Pancreas (tissue), 10 donors: ENCODE measurements at regions not wholly inside any gene's neighbourhood (a gene's known extent, or its start where the extent isn't known, plus 50 kb on each side); places are given as distances from the start of the nearest gene placed in this dataset.

ENCODE experiments used
- ATAC-seq, 4 donors: fragments of 200-7000 bp; cut with Tn5 transposase; one replicate each; pipeline versions ENCODE4 v1.8.0 to v1.9.1; 2020; ENCODE audit warnings: mild to moderate bottlenecking in 4 of 4, moderate library complexity in 4 of 4
- DNase-seq, 6 donors: peaks; one replicate each; pipeline ENCODE4 v3.0.0-alpha.2; 2020
- FAIRE-seq: peaks from 2 replicates; lab custom pipeline; 2012; peaks lifted over from hg19 to GRCh38; lab: Jason Lieb, UNC
- H3K27ac ChIP-seq, 4 donors: fragments of 200-600 bp; sonication (generic); 1 replicate in 3 of 4; 2 replicates in 1 of 4; pipeline versions ENCODE4 v1.5.0 to v1.8.0; 2020
- H3K27me3 ChIP-seq, 4 donors: fragments of 200-600 bp; one replicate each; pipeline ENCODE4 v1.8.0; 2021
- H3K36me3 ChIP-seq, 3 donors: fragments of 200-600 bp; sonication (generic) in 1 of 3; one replicate each; pipeline versions ENCODE4 v1.5.0 to v1.8.0; 2020 to 2021
- H3K4me1 ChIP-seq, 3 donors: fragments of 200-600 bp; one replicate each; pipeline ENCODE4 v1.8.0; 2021
- H3K4me3 ChIP-seq, 4 donors: fragments of 200-600 bp; sonication (generic) in 2 of 4; one replicate each; pipeline versions ENCODE4 v1.5.0 to v1.8.0; 2020 to 2021
- H3K9me3 ChIP-seq, 4 donors: fragments of 200-600 bp; one replicate each; pipeline ENCODE4 v1.8.0; 2021
- WGBS, 2 donors: extraction: QIAGEN DNeasy Blood & Tissue Kit; methylation state at CpG; one replicate each; pipeline ENCODE4 v1.1.7; 2013; 5-methylcytosine and 5-hydroxymethylcytosine counted together
- intact Hi-C, 3 donors: fragments of 100-400 bp; cut with DNase I; formaldehyde crosslinking; loops; one replicate each; pipeline versions ENCODE4 v1.11.1 to v1.14.2; 2022
- TF ChIP-seq, protein P1 (sequence below), 4 donors: fragments of 200-600 bp; sonication (generic) in 3 of 4; IDR thresholded peaks; one replicate each; pipeline versions ENCODE4 v1.5.0 to v1.8.0; 2021; ENCODE audit warnings: antibody characterized with exemption in 4 of 4
- donor health status: healthy with polysubstance abuse.
- donor health status: DM: no; HTN: no; CAD: no; lungs with moderate emphysema.
- donor health status: DM: no; HTN: no; CAD: no.
- donor health status: control.
- donor health status: control.
- donor health status: Bipolar disorder and iron deficiency.
- donor health status: DM: yes; HTN: yes; CAD: no.
- donor health status: DM: no; HTN: no; CAD: no.
- donor health status: DM: no; HTN: no; CAD: no.
- donor health status: DM: yes; HTN: yes; CAD: no.

DNA sequence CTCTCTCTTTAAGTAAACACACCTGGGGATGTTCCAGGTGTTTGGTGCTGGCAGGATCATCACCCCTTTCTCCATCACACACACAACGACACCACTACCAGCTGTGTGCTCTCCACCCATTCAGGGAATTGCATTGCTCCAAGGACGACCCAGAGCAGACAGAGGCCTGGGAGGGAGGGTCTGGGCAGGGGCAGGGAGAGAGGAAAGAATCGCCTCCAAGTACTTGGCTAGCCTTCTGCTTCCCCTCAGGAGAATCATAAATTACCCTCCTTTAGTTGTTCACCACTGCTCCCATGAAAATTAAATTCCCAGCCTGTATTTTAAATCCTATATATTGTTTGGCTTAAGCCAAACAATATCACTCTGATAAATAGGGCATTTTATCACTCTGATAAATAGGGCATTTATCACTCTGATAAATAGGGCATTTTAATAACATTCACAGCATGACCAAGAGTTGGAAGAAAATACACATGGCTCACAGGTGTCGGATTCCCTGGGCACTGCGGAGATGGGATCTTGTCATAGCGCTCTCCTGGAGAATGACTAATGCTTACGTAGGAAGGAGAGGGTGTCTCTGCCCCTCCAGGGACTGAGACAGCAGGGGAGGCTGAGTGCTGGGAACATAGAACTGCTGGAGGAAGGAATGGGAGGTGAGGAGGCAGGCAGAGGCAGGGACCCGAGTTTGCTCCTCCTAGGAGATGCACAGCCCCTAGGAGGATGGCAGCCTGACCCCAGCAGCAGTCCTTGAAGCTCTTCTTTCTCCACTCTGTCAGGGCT is 673.6 kb downstream of the HS3ST4 start:
- no peak for ATAC-seq
- TF ChIP-seq, protein P1, sequence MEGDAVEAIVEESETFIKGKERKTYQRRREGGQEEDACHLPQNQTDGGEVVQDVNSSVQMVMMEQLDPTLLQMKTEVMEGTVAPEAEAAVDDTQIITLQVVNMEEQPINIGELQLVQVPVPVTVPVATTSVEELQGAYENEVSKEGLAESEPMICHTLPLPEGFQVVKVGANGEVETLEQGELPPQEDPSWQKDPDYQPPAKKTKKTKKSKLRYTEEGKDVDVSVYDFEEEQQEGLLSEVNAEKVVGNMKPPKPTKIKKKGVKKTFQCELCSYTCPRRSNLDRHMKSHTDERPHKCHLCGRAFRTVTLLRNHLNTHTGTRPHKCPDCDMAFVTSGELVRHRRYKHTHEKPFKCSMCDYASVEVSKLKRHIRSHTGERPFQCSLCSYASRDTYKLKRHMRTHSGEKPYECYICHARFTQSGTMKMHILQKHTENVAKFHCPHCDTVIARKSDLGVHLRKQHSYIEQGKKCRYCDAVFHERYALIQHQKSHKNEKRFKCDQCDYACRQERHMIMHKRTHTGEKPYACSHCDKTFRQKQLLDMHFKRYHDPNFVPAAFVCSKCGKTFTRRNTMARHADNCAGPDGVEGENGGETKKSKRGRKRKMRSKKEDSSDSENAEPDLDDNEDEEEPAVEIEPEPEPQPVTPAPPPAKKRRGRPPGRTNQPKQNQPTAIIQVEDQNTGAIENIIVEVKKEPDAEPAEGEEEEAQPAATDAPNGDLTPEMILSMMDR (IDR thresholded peaks at IDR 0.05), result no peak
- FAIRE-seq, result no peak
- Histone ChIP-seq H3K36me3 (no peaks in the 10 kb centered on the region), H3K9me3 (no peaks in the 10 kb centered on the region), H3K27me3 (no peaks in the 10 kb centered on the region), H3K27ac (no peak overlapping the region), H3K4me1 (no peaks in the 10 kb centered on the region), H3K4me3 (no peak overlapping the region)
- 6 to 10% methylated on average over 8 of the region's 8 CpGs for WGBS, 2 donors
- no peak for DNase-seq
- intact Hi-C loops, result no loop called here

DNA sequence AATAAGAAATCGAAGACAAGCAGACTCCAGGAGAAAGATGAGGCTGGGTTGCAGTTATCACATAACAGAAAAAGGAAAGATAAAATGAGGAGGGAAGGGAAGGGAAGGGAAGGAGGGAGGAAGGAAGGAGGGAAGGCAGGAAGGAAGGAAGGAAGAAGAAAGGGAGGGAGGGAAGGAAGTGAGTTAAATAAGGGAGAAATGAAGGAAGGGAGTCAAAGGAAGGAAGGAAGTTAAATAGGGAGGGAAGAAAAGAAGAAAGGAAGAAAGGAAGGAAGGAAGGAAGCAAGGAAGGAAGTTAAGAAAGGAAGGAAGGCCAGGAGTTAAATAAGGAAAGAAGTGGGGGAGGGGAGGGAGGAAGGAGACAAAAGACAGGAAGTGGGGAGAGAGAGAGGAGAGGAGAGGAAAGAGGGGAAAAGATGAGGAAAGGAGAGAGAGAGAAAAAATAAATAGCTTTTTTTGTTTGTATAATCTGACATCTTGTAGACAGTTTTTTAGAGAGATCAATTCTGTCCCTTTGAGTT is 679.6 kb downstream of the HS3ST4 start:
- intact Hi-C loops, result no loop called here
- DNase-seq, result no peak
- Histone ChIP-seq H3K36me3 (no peaks in the 10 kb centered on the region), H3K9me3 (no peaks in the 10 kb centered on the region), H3K27me3 (no peaks in the 10 kb centered on the region), H3K4me3 (no peak overlapping the region), H3K27ac (no peak overlapping the region), H3K4me1 (no peaks in the 10 kb centered on the region)
- 44 to 45% methylated on average over 1 of the region's 1 CpG for WGBS, 2 donors
- TF ChIP-seq, protein P1 (IDR thresholded peaks at IDR 0.05), result no peak
- ATAC-seq, result no peak
- no peak for FAIRE-seq

DNA sequence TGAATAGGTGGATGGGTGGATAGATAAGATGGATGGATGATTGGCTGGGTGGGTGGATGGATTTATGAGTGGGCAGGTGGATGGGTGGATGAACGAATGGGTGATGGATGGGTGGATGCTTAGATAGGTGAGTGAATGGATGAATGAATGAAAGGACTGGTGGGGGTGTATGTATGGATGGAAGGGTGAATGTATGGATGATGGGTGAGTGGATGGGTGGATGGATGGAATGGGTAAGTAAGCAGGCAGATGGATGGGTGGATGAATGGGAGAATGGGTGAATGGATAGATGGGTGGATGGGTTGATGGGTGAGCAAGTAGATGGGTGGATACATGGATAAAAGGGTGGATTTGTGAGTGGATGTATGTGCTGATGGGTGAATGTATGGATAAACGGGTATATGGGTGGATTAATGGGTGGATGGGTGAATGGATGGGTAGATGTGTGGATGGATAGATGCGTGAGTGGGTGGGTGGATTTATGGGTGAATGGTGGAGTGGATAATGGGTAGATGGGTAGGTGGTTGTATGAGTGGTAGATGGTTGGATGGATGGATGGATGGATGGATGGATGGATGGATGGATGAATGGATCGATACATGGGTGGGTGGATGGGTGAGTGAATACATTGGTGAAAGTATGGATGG is 682.6 kb downstream of the HS3ST4 start:
- Histone ChIP-seq H3K27me3 (no peaks in the 10 kb centered on the region), H3K9me3 (no peaks in the 10 kb centered on the region), H3K27ac (no peak overlapping the region), H3K36me3 (no peaks in the 10 kb centered on the region), H3K4me3 (no peak overlapping the region), H3K4me1 (no peaks in the 10 kb centered on the region)
- FAIRE-seq (no peak), DNase-seq (no peak), ATAC-seq (no peak)
- TF ChIP-seq, protein P1 (IDR thresholded peaks at IDR 0.05), result no peak
- WGBS, 2 donors, result 59 to 64% methylated on average over 4 of the region's 4 CpGs
- intact Hi-C loops, result no loop called here

DNA sequence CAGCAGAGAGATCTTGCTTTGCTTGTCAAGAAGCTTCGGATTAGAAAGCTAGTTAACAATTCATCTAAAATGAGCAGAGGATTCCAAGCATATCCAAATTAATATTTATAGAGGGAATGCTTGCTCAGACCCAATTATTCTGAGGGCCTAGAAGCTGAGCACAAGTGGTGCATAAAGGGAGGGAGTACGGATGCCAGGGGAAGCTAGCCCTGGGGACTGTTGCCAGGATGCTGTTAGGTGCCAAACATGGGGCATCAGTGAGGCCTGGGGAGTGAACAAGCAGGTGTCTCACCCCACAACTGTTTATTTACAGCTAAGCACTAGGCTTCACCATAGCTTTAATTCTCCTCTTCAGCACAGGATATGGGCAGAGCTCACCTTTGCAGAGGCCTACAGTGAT is 684.1 kb upstream of the C16orf82 start:
- Histone ChIP-seq H3K27ac (no peak overlapping the region), H3K36me3 (no peaks in the 10 kb centered on the region), H3K4me3 (no peak overlapping the region), H3K27me3 (no peaks in the 10 kb centered on the region), H3K4me1 (no peaks in the 10 kb centered on the region), H3K9me3 (no peaks in the 10 kb centered on the region)
- ATAC-seq, result no peak
- DNase-seq, result no peak
- intact Hi-C loops, result no loop called here
- 38 to 43% methylated on average over 2 of the region's 2 CpGs for WGBS, 2 donors
- TF ChIP-seq, protein P1 (IDR thresholded peaks at IDR 0.05), result no peak
- no peak for FAIRE-seq

DNA sequence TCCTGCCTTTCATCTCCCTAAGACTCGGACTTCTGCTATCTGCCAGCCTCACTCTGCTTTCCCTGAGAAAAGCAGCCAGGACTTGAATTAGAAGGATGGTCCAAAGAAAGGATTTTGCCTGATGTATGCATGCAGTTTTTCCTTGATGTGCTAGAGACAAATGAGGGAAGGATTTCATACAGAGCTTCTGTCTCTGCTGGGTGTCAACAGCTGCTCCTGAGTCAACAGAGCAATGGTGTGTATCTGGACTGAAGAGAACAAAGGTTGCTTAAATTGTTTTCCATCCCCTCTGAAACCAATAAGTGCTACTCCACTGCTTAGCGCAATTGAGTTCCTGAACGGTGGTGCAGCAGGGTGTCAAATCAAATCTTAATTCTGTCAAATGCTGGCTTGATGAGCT is 680.6 kb upstream of the C16orf82 start:
- FAIRE-seq, result no peak
- no peak overlapping the region for H3K27ac ChIP-seq
- DNase-seq, result no peak
- 10 to 11% methylated on average over 3 of the region's 3 CpGs for WGBS, 2 donors
- ATAC-seq, result no peak
- H3K36me3 ChIP-seq, result no peaks in the 10 kb centered on the region
- no peaks in the 10 kb centered on the region for H3K4me1 ChIP-seq
- intact Hi-C loops, result no loop called here
- H3K4me3 ChIP-seq, result no peak overlapping the region
- H3K27me3 ChIP-seq, result peaks cover 0 to 8% (median 0%) of the 10 kb centered on the region in 4 donors
- TF ChIP-seq, protein P1 (IDR thresholded peaks at IDR 0.05), result no peak
- H3K9me3 ChIP-seq, result no peaks in the 10 kb centered on the region
